Choroid plexus epithelial cell (primary cell): ENCODE measurements at regions not wholly inside any gene's neighbourhood (a gene's known extent, or its start where the extent isn't known, plus 50 kb on each side); places are given as distances from the start of the nearest gene placed in this dataset.

Source experiments
- DNase-seq: peaks from one replicate; pipeline ENCODE4 v3.0.0-alpha.2; 2010; ENCODE audit warnings: low read depth
- H3K4me3 ChIP-seq: 2 replicates; pipeline ENCODE4 v1.5.1; 2011; ENCODE audit warnings: low read depth, mild to moderate bottlenecking, control low read depth, low read length, moderate library complexity
- TF ChIP-seq, protein P1 (sequence below): conservative IDR thresholded peaks from 2 replicates; pipeline ENCODE4 v1.5.1; 2011; ENCODE audit warnings: low read depth, mild to moderate bottlenecking, control low read depth, inconsistent platforms, low read length, moderate library complexity

DNA sequence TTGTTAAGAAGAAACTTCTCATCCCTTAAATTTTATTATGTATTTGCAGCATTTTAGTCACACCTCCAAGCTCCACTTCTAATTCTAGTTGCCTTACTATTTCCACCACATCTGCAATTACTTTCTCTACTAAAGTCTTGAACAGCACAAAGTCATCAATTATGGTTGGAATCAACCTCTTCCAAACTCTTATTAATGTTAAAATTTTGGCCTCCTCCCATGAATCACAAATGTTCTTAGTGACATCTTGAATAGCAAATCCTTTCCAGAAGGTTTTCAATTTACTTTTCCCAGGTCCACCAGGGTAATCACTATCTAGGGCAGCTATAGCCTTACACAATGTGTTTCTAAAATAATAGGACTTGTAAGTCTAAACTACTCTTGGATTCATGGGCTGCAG, 126.3 kb upstream of the POM121L12 start:
- no peak for DNase-seq
- H3K4me3 ChIP-seq, result no peak overlapping the region
- TF ChIP-seq, protein P1, sequence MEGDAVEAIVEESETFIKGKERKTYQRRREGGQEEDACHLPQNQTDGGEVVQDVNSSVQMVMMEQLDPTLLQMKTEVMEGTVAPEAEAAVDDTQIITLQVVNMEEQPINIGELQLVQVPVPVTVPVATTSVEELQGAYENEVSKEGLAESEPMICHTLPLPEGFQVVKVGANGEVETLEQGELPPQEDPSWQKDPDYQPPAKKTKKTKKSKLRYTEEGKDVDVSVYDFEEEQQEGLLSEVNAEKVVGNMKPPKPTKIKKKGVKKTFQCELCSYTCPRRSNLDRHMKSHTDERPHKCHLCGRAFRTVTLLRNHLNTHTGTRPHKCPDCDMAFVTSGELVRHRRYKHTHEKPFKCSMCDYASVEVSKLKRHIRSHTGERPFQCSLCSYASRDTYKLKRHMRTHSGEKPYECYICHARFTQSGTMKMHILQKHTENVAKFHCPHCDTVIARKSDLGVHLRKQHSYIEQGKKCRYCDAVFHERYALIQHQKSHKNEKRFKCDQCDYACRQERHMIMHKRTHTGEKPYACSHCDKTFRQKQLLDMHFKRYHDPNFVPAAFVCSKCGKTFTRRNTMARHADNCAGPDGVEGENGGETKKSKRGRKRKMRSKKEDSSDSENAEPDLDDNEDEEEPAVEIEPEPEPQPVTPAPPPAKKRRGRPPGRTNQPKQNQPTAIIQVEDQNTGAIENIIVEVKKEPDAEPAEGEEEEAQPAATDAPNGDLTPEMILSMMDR, result no peak

DNA sequence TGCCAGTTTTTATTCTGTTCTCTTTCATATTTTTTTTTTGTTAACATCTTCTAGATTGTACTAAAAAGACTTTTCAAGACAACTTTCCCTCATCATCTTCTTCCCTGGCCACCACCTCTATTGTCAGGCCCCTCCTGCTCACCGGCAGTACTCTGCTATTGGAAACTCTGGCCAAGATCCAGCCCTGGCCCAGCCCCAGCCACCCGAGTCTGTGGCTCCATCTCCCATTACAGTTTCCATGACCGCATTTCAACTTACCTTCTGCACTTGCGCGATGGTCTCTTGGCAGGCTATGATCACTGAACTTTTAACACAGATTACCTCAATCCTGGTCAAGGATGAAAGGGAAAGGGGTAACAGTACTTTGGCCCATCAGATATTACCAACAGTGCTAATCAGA, 137.7 kb upstream of the POM121L12 start:
- no peak for DNase-seq
- no peak overlapping the region for H3K4me3 ChIP-seq
- TF ChIP-seq, protein P1, result no peak

DNA sequence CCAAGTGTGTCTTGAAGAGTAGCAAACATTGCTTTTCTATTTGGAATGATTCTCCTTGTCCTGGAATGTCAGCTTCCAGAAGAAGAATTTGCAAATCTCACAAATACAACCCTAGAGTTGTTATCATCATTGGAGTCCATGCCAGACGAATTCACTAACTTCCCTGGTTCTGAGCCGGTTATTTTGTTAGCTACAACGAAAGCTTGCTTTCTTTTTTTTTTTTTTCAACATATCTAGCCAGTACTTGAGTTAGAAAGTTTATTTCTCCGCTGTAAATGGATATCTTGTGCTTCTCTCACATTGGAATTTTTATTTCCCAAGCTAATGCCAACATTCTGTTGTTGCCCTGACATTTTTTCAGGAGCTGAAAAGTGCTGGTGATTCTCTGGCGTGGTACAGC, 138.1 kb upstream of the POM121L12 start:
- no peak for DNase-seq
- H3K4me3 ChIP-seq, result no peak overlapping the region
- TF ChIP-seq, protein P1, result no peak

DNA sequence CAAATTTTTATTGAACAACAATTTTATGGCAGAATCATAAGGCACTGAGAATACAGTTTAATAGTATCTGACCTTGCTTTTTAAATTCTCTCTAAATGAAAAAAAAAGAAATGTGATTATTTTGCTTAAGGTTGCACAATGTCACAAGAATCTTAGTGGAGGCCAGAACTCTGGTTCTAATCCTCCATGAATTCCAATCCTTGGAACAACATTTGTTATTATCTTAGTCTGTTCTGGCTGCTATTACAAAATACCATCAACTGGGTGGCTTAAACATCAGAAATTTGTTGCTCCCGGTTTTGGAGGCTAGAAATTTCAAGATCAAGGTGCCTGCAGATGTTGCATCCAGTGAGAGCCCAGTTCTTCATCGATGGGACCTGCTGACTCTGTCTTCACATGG, 158.2 kb upstream of the POM121L12 start:
- no peak for DNase-seq
- TF ChIP-seq, protein P1, result no peak
- no peak overlapping the region for H3K4me3 ChIP-seq

DNA sequence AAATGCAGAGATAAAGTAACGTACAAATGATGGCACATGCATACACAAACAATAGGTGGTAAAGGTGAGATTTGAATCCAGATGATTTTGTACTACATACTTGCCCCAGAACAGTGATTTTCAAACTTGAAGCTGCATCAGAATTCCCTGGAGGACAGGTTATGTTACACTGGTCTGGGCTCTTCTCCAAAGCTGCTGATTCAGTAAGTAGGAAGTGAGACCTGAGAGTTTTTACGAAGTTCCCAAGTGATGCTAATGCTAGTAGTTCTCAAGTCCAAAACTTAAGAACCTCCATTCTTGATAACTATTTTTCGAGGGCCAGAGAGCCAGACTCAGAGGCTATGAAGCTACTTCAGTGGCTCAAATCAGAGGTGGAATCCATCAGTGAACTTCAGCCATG, 159.0 kb upstream of the POM121L12 start:
- TF ChIP-seq, protein P1, result no peak
- no peak for DNase-seq
- H3K4me3 ChIP-seq, result no peak overlapping the region

DNA sequence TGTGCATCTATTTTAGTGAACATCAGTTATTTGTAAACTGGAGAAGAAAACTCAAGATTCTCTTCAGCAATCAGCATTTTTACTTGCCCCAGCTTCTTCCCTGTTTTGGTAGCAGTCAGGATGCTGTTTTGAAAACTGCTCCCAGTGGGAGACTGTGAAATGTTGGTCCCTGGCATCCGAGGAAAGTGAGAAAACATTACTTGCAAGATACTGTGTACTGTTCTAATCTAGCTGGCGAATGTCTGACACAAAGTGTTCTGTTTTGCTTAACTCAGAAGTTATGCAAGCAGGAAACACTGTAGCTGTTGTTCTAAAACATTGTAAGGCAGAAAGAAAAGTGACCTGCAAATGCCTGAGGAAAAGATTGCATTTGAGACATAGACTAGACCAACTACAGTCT, 171.8 kb upstream of the POM121L12 start:
- DNase-seq, result no peak
- TF ChIP-seq, protein P1, result no peak
- H3K4me3 ChIP-seq, result no peak overlapping the region

DNA sequence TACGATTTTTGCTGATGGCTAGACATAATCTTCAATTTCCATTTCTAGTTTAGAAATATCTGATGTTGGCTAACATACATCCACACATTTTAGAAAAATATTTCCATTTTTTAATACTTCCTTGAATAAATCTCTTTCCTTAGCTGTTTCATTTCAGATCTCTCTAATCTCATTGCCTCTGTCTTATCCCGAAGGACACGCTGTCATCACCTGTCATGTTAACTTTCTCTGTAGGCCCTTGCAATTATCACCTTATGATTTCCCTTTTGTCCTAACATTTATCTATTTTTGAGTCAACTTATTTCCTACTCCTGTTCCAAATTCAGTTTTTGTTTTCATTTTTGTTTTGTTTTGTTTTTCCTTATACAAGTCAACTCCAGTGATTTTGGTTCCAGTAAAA, 173.1 kb upstream of the POM121L12 start:
- TF ChIP-seq, protein P1, result no peak
- no peak for DNase-seq
- no peak overlapping the region for H3K4me3 ChIP-seq
